HCT116 (cell line): ENCODE measurements at regions not wholly inside any gene's neighbourhood (a gene's known extent, or its start where the extent isn't known, plus 50 kb on each side); places are given as distances from the start of the nearest gene placed in this dataset.

Source experiments
- ATAC-seq: fragments of 200-7000 bp; cut with Tn5 transposase; 2 replicates; pipeline ENCODE4 v1.9.1; 2020; ENCODE audit warnings: mild to moderate bottlenecking, moderate library complexity
- BruUV-seq: library from RNA; stranded (reverse); fragments of 400-500 nt; replicated peaks from 2 replicates; lab custom pipeline; 2021; lab: Mats Ljungman, UMichigan
- CTCF ChIA-PET: fragments of 300-600 bp; sonication (Branson Sonifier 250); formaldehyde crosslinking; loops from one replicate; lab custom pipeline; 2021; ENCODE audit warnings: antibody characterized with exemption; lab: Charles Lee
- POLR2A ChIA-PET: fragments of 300-600, 350-600 bp; sonication (Branson Sonifier 250); formaldehyde crosslinking; loops from one replicate; lab custom pipeline; 2021; ENCODE audit warnings: antibody characterized with exemption; lab: Charles Lee
- RAD21 ChIA-PET, 2 experiments: fragments of 300-600 bp; sonication (Branson Sonifier 250); formaldehyde crosslinking; loops; one replicate each; lab custom pipeline; 2023; ENCODE audit warnings: low total read pairs in 2 of 2; ENCODE audit not compliant: uncharacterized antibody in 2 of 2, unreplicated experiment in 2 of 2, low non-redundant PET in 1 of 2; lab: Charles Lee
- DNase-seq: peaks from one replicate; pipeline ENCODE4 v3.0.0-alpha.2; 2010; ENCODE audit warnings: low read depth, low spot score
- H2AFZ ChIP-seq: fragments of 200-600 bp; shearing (Covaris generic), sonication (generic); 2 replicates; pipeline ENCODE4 v1.6.1; 2017; ENCODE audit warnings: low read depth, mixed run types, mixed read lengths, antibody characterized with exemption, low read length; ENCODE audit not compliant: poor library complexity, severe bottlenecking
- H3K27ac ChIP-seq: 2 replicates; pipeline ENCODE4 v1.5.1; 2012; ENCODE audit warnings: low read depth, low read length
- H3K27me3 ChIP-seq: fragments of 200-600 bp; sonication (generic); 2 replicates; pipeline ENCODE4 v1.6.1; 2016; ENCODE audit warnings: mixed run types, low read length, mixed read lengths; ENCODE audit not compliant: insufficient read depth
- H3K36me3 ChIP-seq, 2 experiments: fragments of 200-500 bp in 1 of 2; fragments of 200-600 bp in 1 of 2; sonication (Bioruptor generic) in 1 of 2; sonication (generic) in 1 of 2; 2 replicates each; pipeline versions ENCODE4 v1.5.1 to v1.6.1; 2014 to 2016; ENCODE audit warnings: low read length in 2 of 2, inconsistent platforms in 1 of 2, mixed read lengths in 1 of 2, mixed run types in 1 of 2; ENCODE audit not compliant: insufficient read depth in 2 of 2, control insufficient read depth in 1 of 2
- H3K4me1 ChIP-seq, 2 experiments: fragments of 200-600 bp in 1 of 2; sonication (generic) in 1 of 2; 2 replicates each; pipeline versions ENCODE4 v1.5.1 to v1.6.1; 2012 to 2017; ENCODE audit warnings: low read length in 2 of 2, inconsistent platforms in 1 of 2, mild to moderate bottlenecking in 1 of 2, mixed read lengths in 1 of 2, mixed run types in 1 of 2, moderate library complexity in 1 of 2; ENCODE audit not compliant: insufficient read depth in 2 of 2, control insufficient read depth in 1 of 2
- H3K4me2 ChIP-seq: fragments of 200-600 bp; sonication (generic); 2 replicates; pipeline ENCODE4 v1.6.1; 2017; ENCODE audit warnings: mixed run types, low read length, mixed read lengths
- H3K4me3 ChIP-seq, 2 experiments: fragments of 200-600 bp in 1 of 2; sonication (generic) in 1 of 2; replicated peaks in 1 of 2; 2 replicates each; pipeline ENCODE4 v1.5.1; 2011 to 2016; ENCODE audit warnings: low read length in 2 of 2, control low read depth in 1 of 2, low read depth in 1 of 2, mild to moderate bottlenecking in 1 of 2, mixed read lengths in 1 of 2, mixed run types in 1 of 2
- H3K79me2 ChIP-seq: fragments of 200-600 bp; sonication (generic); 2 replicates; pipeline ENCODE4 v1.6.1; 2017; ENCODE audit warnings: mild to moderate bottlenecking, mixed run types, low read length, moderate library complexity, mixed read lengths; ENCODE audit not compliant: insufficient read depth
- H3K9ac ChIP-seq: fragments of 200-600 bp; sonication (generic); 2 replicates; pipeline ENCODE4 v1.6.1; 2016; ENCODE audit warnings: low read length, mixed read lengths
- H3K9me2 ChIP-seq: fragments of 200-600 bp; sonication (generic), shearing (Covaris generic); 2 replicates; pipeline ENCODE4 v1.6.1; 2017; ENCODE audit warnings: mixed run types, mild to moderate bottlenecking, moderate library complexity; ENCODE audit not compliant: insufficient read depth
- H3K9me3 ChIP-seq, 2 experiments: fragments of 200-500 bp in 1 of 2; fragments of 200-600 bp in 1 of 2; sonication (Bioruptor generic) in 1 of 2; sonication (generic) in 1 of 2; 2 replicates each; pipeline ENCODE4 v1.6.1; 2014 to 2017; ENCODE audit warnings: low read length in 2 of 2, mixed read lengths in 2 of 2, inconsistent platforms in 1 of 2, low read depth in 1 of 2, mild to moderate bottlenecking in 1 of 2, mixed run types in 1 of 2, moderate library complexity in 1 of 2; ENCODE audit not compliant: control insufficient read depth in 1 of 2, insufficient read depth in 1 of 2
- H4K20me1 ChIP-seq: fragments of 200-600 bp; sonication (generic), shearing (Covaris generic); 2 replicates; pipeline ENCODE4 v1.6.1; 2017; ENCODE audit warnings: mixed run types, mild to moderate bottlenecking, moderate library complexity; ENCODE audit not compliant: insufficient read depth
- ATF3 ChIP-seq: IDR thresholded peaks from 2 replicates; pipeline ENCODE4 v1.6.1; 2012
- CBX3 ChIP-seq: IDR thresholded peaks from 2 replicates; pipeline ENCODE4 v1.6.1; 2012; ENCODE audit warnings: low read depth
- ELF1 ChIP-seq: IDR thresholded peaks from 2 replicates; pipeline ENCODE4 v1.6.1; 2012; ENCODE audit warnings: low read depth, borderline replicate concordance
- EZH2 ChIP-seq: fragments of 200-600 bp; sonication (generic); IDR thresholded peaks from 2 replicates; pipeline ENCODE4 v1.6.1; 2017; ENCODE audit warnings: antibody characterized with exemption, mixed run types
- JUND ChIP-seq: IDR thresholded peaks from 2 replicates; pipeline ENCODE4 v1.6.1; 2012
- POLR2AphosphoS5 ChIP-seq: IDR thresholded peaks from 2 replicates; pipeline ENCODE4 v1.6.1; 2011; ENCODE audit warnings: mild to moderate bottlenecking, low read depth, low read length, moderate library complexity
- SIN3A ChIP-seq: IDR thresholded peaks from 2 replicates; pipeline ENCODE4 v1.6.1; 2012; ENCODE audit warnings: low read depth
- SRF ChIP-seq: IDR thresholded peaks from 2 replicates; pipeline ENCODE4 v1.6.1; 2012; ENCODE audit warnings: low read depth
- TCF7L2 ChIP-seq: IDR thresholded peaks from 2 replicates; pipeline ENCODE4 v1.7.0; 2011; ENCODE audit warnings: borderline replicate concordance, inconsistent platforms; ENCODE audit not compliant: insufficient read depth, insufficient read length; ENCODE audit errors: extremely low read depth
- ZFX ChIP-seq: fragments of 450-650 bp; IDR thresholded peaks from 2 replicates; pipeline ENCODE4 v1.6.1; 2017
- ZNF274 ChIP-seq: fragments of 200-500 bp; sonication (Bioruptor generic); IDR thresholded peaks from 2 replicates; pipeline ENCODE4 v1.6.1; 2014; ENCODE audit warnings: mild to moderate bottlenecking, low read depth, low read length, inconsistent platforms
- intact Hi-C: fragments of 100-400 bp; cut with micrococcal nuclease; formaldehyde crosslinking; loops from 2 replicates; pipeline ENCODE4 v1.10.0; 2022
- TF ChIP-seq, protein P1 (sequence below): IDR thresholded peaks from 2 replicates; pipeline ENCODE4 v1.6.1; 2011; ENCODE audit warnings: mild to moderate bottlenecking, low read length, moderate library complexity; ENCODE audit not compliant: insufficient replicate concordance; ENCODE audit errors: extremely low read depth

GRCh38 chr5:136886608-136887007 lies 521.3 kb upstream of the TRPC7 start:
- H4K20me1 ChIP-seq = no peaks in the 10 kb centered on the region
- peaks cover 37% of the 10 kb centered on the region for H3K27me3 ChIP-seq
- H3K36me3 ChIP-seq = no peaks in the 10 kb centered on the region
- H3K4me2 ChIP-seq = no peak overlapping the region
- ChIA-PET POLR2A (no interaction called here), RAD21 (no interaction called here), CTCF (no interaction called here)
- no peak overlapping the region for H3K27ac ChIP-seq
- H3K79me2 ChIP-seq = no peaks in the 10 kb centered on the region
- no peak for DNase-seq
- no peak overlapping the region for H2AFZ ChIP-seq
- TF ChIP-seq EZH2 (no peak), SIN3A (no peak), POLR2AphosphoS5 (no peak), JUND (no peak), CBX3 (no peak), ELF1 (no peak), ZNF274 (no peak), TCF7L2 (no peak), ATF3 (no peak), ZFX (no peak), SRF (no peak)
- TF ChIP-seq, protein P1, sequence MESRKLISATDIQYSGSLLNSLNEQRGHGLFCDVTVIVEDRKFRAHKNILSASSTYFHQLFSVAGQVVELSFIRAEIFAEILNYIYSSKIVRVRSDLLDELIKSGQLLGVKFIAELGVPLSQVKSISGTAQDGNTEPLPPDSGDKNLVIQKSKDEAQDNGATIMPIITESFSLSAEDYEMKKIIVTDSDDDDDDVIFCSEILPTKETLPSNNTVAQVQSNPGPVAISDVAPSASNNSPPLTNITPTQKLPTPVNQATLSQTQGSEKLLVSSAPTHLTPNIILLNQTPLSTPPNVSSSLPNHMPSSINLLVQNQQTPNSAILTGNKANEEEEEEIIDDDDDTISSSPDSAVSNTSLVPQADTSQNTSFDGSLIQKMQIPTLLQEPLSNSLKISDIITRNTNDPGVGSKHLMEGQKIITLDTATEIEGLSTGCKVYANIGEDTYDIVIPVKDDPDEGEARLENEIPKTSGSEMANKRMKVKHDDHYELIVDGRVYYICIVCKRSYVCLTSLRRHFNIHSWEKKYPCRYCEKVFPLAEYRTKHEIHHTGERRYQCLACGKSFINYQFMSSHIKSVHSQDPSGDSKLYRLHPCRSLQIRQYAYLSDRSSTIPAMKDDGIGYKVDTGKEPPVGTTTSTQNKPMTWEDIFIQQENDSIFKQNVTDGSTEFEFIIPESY = no peak
- H3K4me3 ChIP-seq = no peak overlapping the region
- intact Hi-C loops = no loop called here
- no peak for ATAC-seq
- H3K9ac ChIP-seq = no peak overlapping the region
- no peaks in the 10 kb centered on the region for H3K9me2 ChIP-seq
- no peaks in the 10 kb centered on the region for H3K4me1 ChIP-seq
- BruUV-seq = no TSS peak
- no peaks in the 10 kb centered on the region for H3K9me3 ChIP-seq
